ENCODE measurements at regions not wholly inside any gene's neighbourhood (a gene's known extent, or its start where the extent isn't known, plus 50 kb on each side); places are given as distances from the start of the nearest gene placed in this dataset.
A peak's percentile ranks its signal among the peaks of the same experiment; 100 is the strongest.
"Not testable (repeated sequence)": the region's sequence is repeated elsewhere in the genome, so short reads cannot be mapped to it uniquely, and the experiment has no call there.

GRCh38 chr18:10256276-10256675 is 198.2 kb upstream of the APCDD1 start:
- DNase-seq (ENCODE audit: extremely low spot score, insufficient read length, low read depth); FAIRE-seq: not testable (repeated sequence)

GRCh38 chr18:10258836-10259474 is 195.5 kb upstream of the APCDD1 start:
- FAIRE-seq (no peak), DNase-seq (ENCODE audit: extremely low spot score, insufficient read length, low read depth) (no peak)

DNA sequence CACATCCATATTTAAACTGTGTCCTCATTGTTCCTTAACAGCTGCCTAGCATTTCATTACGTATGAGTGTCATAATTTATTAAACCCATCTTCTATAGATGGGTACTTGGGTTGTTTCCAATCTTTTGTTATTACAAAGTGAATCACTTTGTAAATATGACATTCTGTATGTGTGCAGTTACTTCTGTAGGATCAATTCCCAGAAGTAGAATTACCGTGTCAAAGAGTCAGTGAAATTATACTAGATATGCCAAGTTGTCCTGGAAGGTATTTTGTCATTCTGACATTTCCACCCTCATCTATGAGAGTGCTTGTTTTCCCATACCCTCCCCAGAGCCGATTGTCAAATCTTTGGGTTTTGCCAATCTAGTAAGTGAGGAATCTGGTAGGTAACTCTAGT is 194.5 kb upstream of the APCDD1 start:
- FAIRE-seq (no peak), DNase-seq (ENCODE audit: extremely low spot score, insufficient read length, low read depth) (no peak)

DNA sequence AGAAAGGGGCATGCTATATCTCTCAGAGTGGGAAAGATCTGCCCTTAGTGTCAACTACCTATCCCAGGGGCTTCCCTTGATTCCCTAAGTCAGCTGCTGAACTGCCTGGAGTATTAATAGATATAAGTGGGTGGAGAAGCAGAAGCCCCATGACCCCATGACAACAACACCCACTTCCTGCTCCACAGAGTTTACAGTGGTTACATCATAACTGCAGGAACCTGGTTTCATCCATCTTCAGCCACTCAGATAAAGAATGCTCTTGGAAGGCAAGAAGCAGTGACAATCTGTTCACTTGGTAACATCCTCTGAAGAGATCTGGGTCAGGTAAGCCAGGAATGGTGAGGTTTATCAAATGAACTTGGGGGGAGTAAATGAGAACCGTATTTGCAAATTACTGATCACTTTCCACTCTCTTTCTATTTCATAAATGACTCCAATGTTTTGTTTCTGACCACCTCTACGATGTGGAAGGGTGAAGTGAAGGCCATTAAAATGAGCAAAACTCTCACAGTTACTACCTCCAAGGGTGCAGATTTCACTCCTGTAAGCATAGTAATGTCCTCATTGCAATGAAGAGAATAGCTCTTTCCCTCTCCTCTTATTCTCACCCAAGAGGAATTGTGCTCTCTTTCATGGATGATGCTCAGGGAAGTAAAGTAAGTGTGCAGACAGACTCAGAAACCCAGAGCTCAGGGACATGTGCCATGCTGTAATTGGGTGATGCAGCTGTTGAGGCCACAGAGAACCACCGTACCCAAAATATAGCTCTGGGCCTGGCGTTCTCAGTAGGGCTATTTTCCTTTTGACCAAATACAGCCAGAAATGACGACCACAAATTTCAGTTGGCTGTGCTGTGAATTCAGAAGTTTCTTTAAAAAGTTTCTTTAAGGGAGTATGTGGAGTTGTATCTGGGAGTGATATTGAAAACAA is 192.8 kb upstream of the APCDD1 start:
- FAIRE-seq (no peak), DNase-seq (ENCODE audit: extremely low spot score, insufficient read length, low read depth) (no peak)

DNA sequence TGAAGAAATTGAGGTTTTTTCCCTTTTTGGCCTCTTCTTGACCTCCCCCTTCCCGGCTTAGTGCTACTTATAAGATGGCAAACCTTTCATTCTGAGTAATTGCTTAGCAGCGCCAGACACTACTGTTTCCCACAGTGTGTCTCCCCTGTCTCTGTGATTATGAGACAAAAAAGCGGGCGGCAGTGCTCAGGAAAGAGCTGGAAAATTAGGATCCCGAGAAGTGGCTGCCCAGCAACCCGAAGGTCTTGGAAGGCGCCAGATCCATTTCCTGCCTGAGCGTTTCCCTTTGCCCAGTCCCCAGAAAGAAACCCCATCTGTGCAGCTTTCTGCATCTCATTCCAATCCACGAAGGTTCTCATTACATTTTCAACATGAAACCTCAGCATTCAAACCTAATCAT is 191.9 kb upstream of the APCDD1 start:
- no peak for FAIRE-seq

GRCh38 chr18:10264260-10264659 is 190.2 kb upstream of the APCDD1 start:
- no peak for FAIRE-seq

More for the DNA sequence above, 191.9 kb upstream of the APCDD1 start:
- no peak for DNase-seq (ENCODE audit: extremely low spot score, insufficient read length, low read depth)

GRCh38 chr18:10265560-10266333 is 188.7 kb upstream of the APCDD1 start:
- FAIRE-seq = peak; percentile 26

More at GRCh38 chr18:10264260-10264659, 190.2 kb upstream of the APCDD1 start:
- no peak for DNase-seq (ENCODE audit: extremely low spot score, insufficient read length, low read depth)

GRCh38 chr18:10266334-10266590 is 188.2 kb upstream of the APCDD1 start:
- DNase-seq (ENCODE audit: extremely low spot score, insufficient read length, low read depth) (no peak), FAIRE-seq (no peak)

More at GRCh38 chr18:10265560-10266333, 188.7 kb upstream of the APCDD1 start:
- no peak for DNase-seq (ENCODE audit: extremely low spot score, insufficient read length, low read depth)

DNA sequence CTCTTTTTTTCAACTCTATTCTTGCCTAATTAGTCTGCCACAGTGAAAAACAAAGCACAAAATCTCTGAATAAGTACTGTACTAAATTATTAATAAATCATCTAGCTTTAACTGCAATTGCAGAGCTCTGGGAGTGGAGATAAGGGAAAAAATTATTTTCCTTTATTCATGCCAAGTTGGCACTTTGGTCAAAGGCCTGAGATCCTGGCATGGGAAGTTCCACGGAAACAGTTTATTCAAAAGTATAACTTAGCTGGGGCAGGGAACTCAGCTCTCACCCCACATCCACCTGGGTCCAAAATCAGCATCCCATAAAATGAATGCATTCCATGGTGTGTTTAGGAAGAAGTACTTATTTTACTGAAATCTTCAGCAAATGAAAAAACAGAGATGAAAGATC is 185.2 kb upstream of the APCDD1 start:
- FAIRE-seq (no peak), DNase-seq (ENCODE audit: extremely low spot score, insufficient read length, low read depth) (no peak)

GRCh38 chr18:10270151-10270571 is 184.3 kb upstream of the APCDD1 start:
- no peak for DNase-seq (ENCODE audit: extremely low spot score, insufficient read length, low read depth)
- FAIRE-seq = no peak

- FAIRE-seq = no peak
- DNase-seq (ENCODE audit: extremely low spot score, insufficient read length, low read depth) = no peak
Observed at GRCh38 chr18:10271481-10271880, 183.0 kb upstream of the APCDD1 start.

DNA sequence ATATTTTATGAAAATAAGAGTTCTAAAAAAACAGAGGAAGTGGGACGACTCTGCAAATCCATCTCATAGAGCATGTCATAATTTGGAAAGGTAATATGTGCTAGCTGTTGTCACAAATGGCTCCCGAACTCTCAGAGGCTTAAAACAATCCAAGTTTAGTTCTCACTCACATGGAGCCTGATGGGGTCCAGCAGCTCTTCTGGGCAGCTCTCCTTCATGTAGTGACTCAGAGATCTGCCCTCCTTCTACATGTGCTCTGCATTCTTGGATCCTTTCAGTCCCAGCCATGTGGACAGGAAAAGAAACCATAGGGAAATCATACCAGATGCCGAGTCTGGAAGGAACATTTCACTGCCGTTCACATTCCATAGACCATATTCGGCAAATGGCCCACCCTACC is 180.1 kb upstream of the APCDD1 start:
- no peak for FAIRE-seq
- DNase-seq (ENCODE audit: extremely low spot score, insufficient read length, low read depth) = no peak

GRCh38 chr18:10275486-10275885 is 178.9 kb upstream of the APCDD1 start:
- DNase-seq (ENCODE audit: extremely low spot score, insufficient read length, low read depth) (no peak), FAIRE-seq (no peak)

GRCh38 chr18:10278265-10278664 is 176.2 kb upstream of the APCDD1 start:
- FAIRE-seq (no peak), DNase-seq (ENCODE audit: extremely low spot score, insufficient read length, low read depth) (no peak)

DNA sequence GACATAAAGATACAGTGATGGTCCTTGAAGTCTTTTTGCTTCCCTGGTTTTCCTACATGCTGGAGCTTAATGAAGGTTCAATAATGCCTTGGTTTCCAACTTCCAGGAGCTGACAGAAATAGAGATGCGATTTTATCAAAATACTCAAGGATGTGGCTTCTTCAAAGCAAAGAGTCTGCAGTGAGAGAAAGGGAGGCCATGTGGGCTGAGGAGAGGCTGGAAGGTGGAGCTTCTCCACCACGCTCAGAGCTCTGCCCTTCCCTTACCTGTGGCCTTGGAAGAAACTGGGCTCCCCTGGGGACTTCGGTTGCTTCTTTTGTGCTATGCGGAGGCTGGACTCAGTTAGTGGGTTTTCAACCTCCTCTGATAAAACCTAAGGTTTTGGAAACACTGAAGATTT is 175.0 kb upstream of the APCDD1 start:
- DNase-seq (ENCODE audit: extremely low spot score, insufficient read length, low read depth) (no peak), FAIRE-seq (no peak)

DNA sequence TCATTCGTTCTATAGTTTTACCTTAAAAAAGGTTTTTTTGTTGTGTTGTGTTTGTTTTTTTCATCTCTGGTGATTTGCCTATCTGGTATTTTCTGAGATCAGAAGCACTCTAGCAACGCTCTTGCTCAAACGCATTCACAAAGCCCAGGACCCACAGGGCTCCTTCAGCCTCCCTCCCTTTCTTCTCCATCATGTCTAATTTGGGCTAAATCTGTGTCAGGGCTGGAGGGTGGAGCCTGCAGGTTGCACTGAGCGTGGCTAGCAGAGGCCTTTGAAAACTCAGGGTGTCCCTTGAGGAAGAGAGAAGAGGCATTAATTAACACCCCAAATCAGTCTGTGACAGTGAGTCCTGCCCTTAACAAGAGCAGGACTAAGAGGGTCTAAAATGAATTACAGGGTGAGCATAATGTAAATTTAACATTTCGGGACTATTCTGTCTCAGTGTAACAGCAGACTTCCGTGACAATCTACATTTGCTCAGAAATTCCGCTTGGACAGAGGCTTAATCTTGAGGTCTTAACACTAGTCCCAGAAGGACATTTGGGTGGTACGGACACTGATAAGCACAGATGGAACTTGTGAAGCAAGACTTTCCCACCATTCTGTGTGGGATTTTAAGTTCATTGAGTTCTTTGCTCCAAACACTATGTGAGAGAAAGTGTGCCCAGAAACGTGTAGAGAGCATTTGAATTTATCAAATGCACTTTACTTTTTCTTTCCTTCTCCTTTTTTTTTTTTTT is 174.4 kb upstream of the APCDD1 start:
- no peak for FAIRE-seq

GRCh38 chr18:10284540-10285282 is 169.7 kb upstream of the APCDD1 start:
- DNase-seq (ENCODE audit: extremely low spot score, insufficient read length, low read depth) = no peak
- no peak for FAIRE-seq

More for the DNA sequence above, 174.4 kb upstream of the APCDD1 start:
- no peak for DNase-seq (ENCODE audit: extremely low spot score, insufficient read length, low read depth)

DNA sequence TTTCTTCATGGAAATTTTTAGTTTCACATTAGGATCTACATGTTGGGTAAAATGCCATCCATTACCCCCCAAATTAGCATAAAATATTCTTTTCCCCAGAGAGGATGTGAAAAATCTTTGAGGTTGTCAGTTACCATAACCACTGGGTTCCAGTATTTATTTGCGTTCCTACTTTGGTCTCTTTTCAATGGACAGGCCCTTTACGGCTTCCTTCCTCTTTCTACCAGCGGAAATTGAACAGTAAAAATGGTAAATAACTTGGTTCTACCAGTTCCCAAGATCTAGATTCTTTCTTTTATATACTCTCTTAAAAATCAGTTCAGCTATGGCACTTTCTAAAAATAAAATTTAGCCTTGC is 169.2 kb upstream of the APCDD1 start:
- FAIRE-seq (peak; percentile 49), DNase-seq (ENCODE audit: extremely low spot score, insufficient read length, low read depth) (no peak)

GRCh38 chr18:10286580-10287150 is 167.8 kb upstream of the APCDD1 start:
- DNase-seq (ENCODE audit: extremely low spot score, insufficient read length, low read depth) = no peak
- FAIRE-seq = no peak
